IPS-20b (cell line): ENCODE measurements at regions not wholly inside any gene's neighbourhood (a gene's known extent, or its start where the extent isn't known, plus 50 kb on each side); places are given as distances from the start of the nearest gene placed in this dataset.
"Not testable (repeated sequence)": the region's sequence is repeated elsewhere in the genome, so short reads cannot be mapped to it uniquely, and the experiment has no call there.

Source experiments
- H3K27ac ChIP-seq: one replicate; pipeline ENCODE4 v1.5.1; 2013; ENCODE audit warnings: low read length
- H3K27me3 ChIP-seq: 2 replicates; pipeline ENCODE4 v1.6.1; 2013; ENCODE audit warnings: mild to moderate bottlenecking, low read length, inconsistent platforms; ENCODE audit not compliant: insufficient read depth
- H3K36me3 ChIP-seq: 2 replicates; pipeline ENCODE4 v1.6.1; 2013; ENCODE audit warnings: low read depth, mild to moderate bottlenecking, inconsistent platforms, low read length, moderate library complexity; ENCODE audit not compliant: insufficient read depth
- H3K4me1 ChIP-seq: 2 replicates; pipeline ENCODE4 v1.6.1; 2013; ENCODE audit warnings: mild to moderate bottlenecking, control low read depth, inconsistent platforms, low read length, moderate library complexity; ENCODE audit not compliant: insufficient read depth
- H3K4me3 ChIP-seq: 2 replicates; pipeline ENCODE4 v1.5.1; 2013; ENCODE audit warnings: mild to moderate bottlenecking, low read length, inconsistent platforms
- H3K9ac ChIP-seq: 2 replicates; pipeline ENCODE4 v1.6.1; 2013; ENCODE audit warnings: low read depth, mild to moderate bottlenecking, inconsistent platforms, low read length, moderate library complexity
- H3K9me3 ChIP-seq: 2 replicates; pipeline ENCODE4 v1.6.1; 2013; ENCODE audit warnings: mild to moderate bottlenecking, low read depth, low read length, inconsistent platforms; ENCODE audit not compliant: insufficient read depth

GRCh38 chr10:33086100-33086499 lies 128.1 kb upstream of the ITGB1 start:
- Histone ChIP-seq H3K27me3 (no peaks in the 10 kb centered on the region), H3K9me3 (no peaks in the 10 kb centered on the region), H3K27ac (no peak overlapping the region)

GRCh38 chr10:33085313-33085833 lies 127.3 kb upstream of the ITGB1 start:
- Histone ChIP-seq H3K27ac (no peak overlapping the region), H3K4me3 (no peak overlapping the region), H3K36me3 (no peaks in the 10 kb centered on the region), H3K9me3 (no peaks in the 10 kb centered on the region), H3K27me3 (no peaks in the 10 kb centered on the region), H3K4me1 (peaks cover 4% of the 10 kb centered on the region; the same call in 1 of the 2 replicates), H3K9ac (no peak overlapping the region)

More at GRCh38 chr10:33086100-33086499, 128.1 kb upstream of the ITGB1 start:
- Histone ChIP-seq H3K36me3 (no peaks in the 10 kb centered on the region), H3K4me3 (no peak overlapping the region), H3K4me1 (peaks cover 4% of the 10 kb centered on the region; the same call in 1 of the 2 replicates), H3K9ac (no peak overlapping the region)

- peaks cover 4% of the 10 kb centered on the region; the same call in 1 of the 2 replicates for H3K4me1 ChIP-seq
- no peaks in the 10 kb centered on the region for H3K27me3 ChIP-seq
- H3K27ac ChIP-seq: no peak overlapping the region
Measured at GRCh38 chr10:33084453-33084852, 126.4 kb upstream of the ITGB1 start.

DNA sequence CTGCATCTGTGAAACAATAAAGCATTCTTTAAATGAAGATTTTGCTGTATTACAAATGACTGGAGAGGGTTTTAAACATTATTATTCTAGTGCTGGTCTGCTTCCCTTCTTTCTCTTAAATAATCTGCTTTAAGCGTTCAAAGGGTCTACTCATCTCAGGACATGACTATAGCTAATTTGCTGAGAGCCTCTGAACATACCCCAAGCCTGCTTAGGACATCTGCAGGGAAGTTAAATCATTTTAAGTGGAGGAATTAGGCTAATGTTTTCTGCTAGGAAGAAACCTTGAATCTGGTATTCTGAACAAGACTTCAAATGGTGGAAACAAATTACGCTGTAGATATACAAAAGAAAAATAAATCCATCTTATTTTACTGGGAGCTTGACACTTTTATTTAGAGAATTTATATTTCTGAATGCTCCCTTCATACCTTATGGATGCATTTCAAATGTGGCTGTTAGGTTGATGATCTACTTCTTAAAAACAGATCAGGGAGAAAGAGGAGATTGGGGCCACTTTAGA lies 124.4 kb upstream of the ITGB1 start:
- Histone ChIP-seq H3K36me3 (no peaks in the 10 kb centered on the region), H3K27me3 (no peaks in the 10 kb centered on the region), H3K4me1 (peaks cover 4% of the 10 kb centered on the region; the same call in 1 of the 2 replicates), H3K27ac (no peak overlapping the region), H3K9ac (no peak overlapping the region), H3K4me3 (no peak overlapping the region), H3K9me3 (no peaks in the 10 kb centered on the region)

More at GRCh38 chr10:33084453-33084852, 126.4 kb upstream of the ITGB1 start:
- Histone ChIP-seq H3K9ac (no peak overlapping the region), H3K9me3 (no peaks in the 10 kb centered on the region), H3K4me3 (no peak overlapping the region), H3K36me3 (no peaks in the 10 kb centered on the region)

DNA sequence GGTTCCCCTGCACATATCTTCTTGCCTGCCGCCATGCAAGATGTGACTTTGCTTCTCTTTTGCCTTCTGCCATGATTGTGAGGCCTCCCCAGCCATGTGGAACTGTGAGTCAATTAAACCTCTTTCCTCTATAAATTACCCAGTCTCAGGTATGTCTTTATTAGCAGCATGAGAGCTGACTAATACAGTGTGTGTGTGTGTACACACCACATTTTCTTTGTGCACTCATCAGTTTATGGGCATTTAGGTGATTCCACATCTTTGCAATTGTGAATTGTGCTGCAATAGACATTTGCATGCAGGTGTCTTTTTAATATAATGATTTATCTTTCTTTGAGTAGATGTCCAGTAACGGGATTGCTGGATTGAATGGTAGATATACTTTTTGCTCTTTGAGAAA lies 122.4 kb upstream of the ITGB1 start:
- H3K36me3 ChIP-seq, H3K27ac ChIP-seq, H3K9me3 ChIP-seq, H3K4me1 ChIP-seq, H3K9ac ChIP-seq, H3K27me3 ChIP-seq, H3K4me3 ChIP-seq: not testable (repeated sequence)

GRCh38 chr10:33074443-33074842 lies 116.4 kb upstream of the ITGB1 start:
- no peaks in the 10 kb centered on the region for H3K9me3 ChIP-seq
- no peak overlapping the region for H3K4me3 ChIP-seq
- no peaks in the 10 kb centered on the region for H3K27me3 ChIP-seq
- H3K36me3 ChIP-seq: no peaks in the 10 kb centered on the region
- H3K27ac ChIP-seq: no peak overlapping the region
- H3K4me1 ChIP-seq: peaks cover 6% of the 10 kb centered on the region
- H3K9ac ChIP-seq: no peak overlapping the region

GRCh38 chr10:33073641-33074415 lies 115.8 kb upstream of the ITGB1 start:
- no peak overlapping the region for H3K4me3 ChIP-seq
- no peaks in the 10 kb centered on the region for H3K36me3 ChIP-seq
- no peaks in the 10 kb centered on the region for H3K9me3 ChIP-seq
- H3K9ac ChIP-seq: no peak overlapping the region
- H3K4me1 ChIP-seq: peaks cover 6% of the 10 kb centered on the region
- no peak overlapping the region for H3K27ac ChIP-seq
- H3K27me3 ChIP-seq: no peaks in the 10 kb centered on the region

- no peak overlapping the region for H3K9ac ChIP-seq
- H3K4me3 ChIP-seq: 0 out of 2 replicates have a peak overlapping the region, but pooled peaks have one; percentile 11
- H3K27me3 ChIP-seq: no peaks in the 10 kb centered on the region
- H3K27ac ChIP-seq: no peak overlapping the region
- H3K9me3 ChIP-seq: no peaks in the 10 kb centered on the region
- no peaks in the 10 kb centered on the region for H3K36me3 ChIP-seq
- H3K4me1 ChIP-seq: peaks cover 6% of the 10 kb centered on the region
Measured at GRCh38 chr10:33071857-33072256, 113.8 kb upstream of the ITGB1 start.

GRCh38 chr10:33070101-33070500 lies 112.1 kb upstream of the ITGB1 start:
- H3K27ac ChIP-seq: no peak overlapping the region
- H3K4me1 ChIP-seq: peaks cover 6% of the 10 kb centered on the region
- H3K36me3 ChIP-seq: no peaks in the 10 kb centered on the region
- no peaks in the 10 kb centered on the region for H3K9me3 ChIP-seq
- H3K27me3 ChIP-seq: no peaks in the 10 kb centered on the region
- H3K4me3 ChIP-seq: no peak overlapping the region
- H3K9ac ChIP-seq: no peak overlapping the region

- H3K36me3 ChIP-seq: no peaks in the 10 kb centered on the region
- no peaks in the 10 kb centered on the region for H3K27me3 ChIP-seq
- no peak overlapping the region for H3K9ac ChIP-seq
- no peak overlapping the region for H3K27ac ChIP-seq
- no peaks in the 10 kb centered on the region for H3K9me3 ChIP-seq
- H3K4me3 ChIP-seq: no peak overlapping the region
- H3K4me1 ChIP-seq: peaks cover 6% of the 10 kb centered on the region
Measured at GRCh38 chr10:33067917-33068316, 109.9 kb upstream of the ITGB1 start.

GRCh38 chr10:33067481-33067880 lies 109.5 kb upstream of the ITGB1 start:
- H3K9ac ChIP-seq: no peak overlapping the region
- H3K9me3 ChIP-seq: no peaks in the 10 kb centered on the region
- H3K27ac ChIP-seq: no peak overlapping the region
- no peak overlapping the region for H3K4me3 ChIP-seq
- peaks cover 3% of the 10 kb centered on the region for H3K4me1 ChIP-seq
- H3K27me3 ChIP-seq: no peaks in the 10 kb centered on the region
- no peaks in the 10 kb centered on the region for H3K36me3 ChIP-seq
